A673 (cell line): ENCODE measurements at regions not wholly inside any gene's neighbourhood (a gene's known extent, or its start where the extent isn't known, plus 50 kb on each side); places are given as distances from the start of the nearest gene placed in this dataset.

Experiments used
- BruUV-seq: library from RNA; stranded (reverse); fragments of 400-500 nt; replicated peaks from 2 replicates; lab custom pipeline; 2021; lab: Mats Ljungman, UMichigan
- CTCF ChIA-PET: fragments of 300-600 bp; sonication (Branson Sonifier 250); formaldehyde crosslinking; loops from one replicate; lab custom pipeline; 2022; ENCODE audit warnings: antibody characterized with exemption; lab: Charles Lee
- POLR2A ChIA-PET: fragments of 300-600 bp; sonication (Branson Sonifier 250); formaldehyde crosslinking; loops from one replicate; lab custom pipeline; 2022; ENCODE audit warnings: antibody characterized with exemption; ENCODE audit not compliant: low non-redundant PET; lab: Charles Lee
- DNase-seq: peaks from one replicate; pipeline ENCODE4 v3.0.0-alpha.2; 2015; ENCODE audit warnings: low spot score
- H3K27ac ChIP-seq: fragments of 200-600 bp; sonication (generic); 2 replicates; pipeline ENCODE4 v1.5.1; 2016; ENCODE audit warnings: mixed run types, low read depth, mild to moderate bottlenecking, mixed read lengths, antibody characterized with exemption, low read length; ENCODE audit not compliant: poor library complexity, severe bottlenecking
- H3K27me3 ChIP-seq: fragments of 200-600 bp; sonication (generic); replicated peaks from 2 replicates; pipeline ENCODE4 v1.6.1; 2017; ENCODE audit warnings: mixed run types, low read depth, mild to moderate bottlenecking, mixed read lengths, antibody characterized with exemption, low read length; ENCODE audit not compliant: insufficient read depth, poor library complexity
- H3K36me3 ChIP-seq: fragments of 200-600 bp; sonication (generic); 2 replicates; pipeline ENCODE4 v1.6.1; 2016; ENCODE audit warnings: mixed run types, mild to moderate bottlenecking, mixed read lengths, antibody characterized with exemption, low read length; ENCODE audit not compliant: insufficient read depth, poor library complexity, severe bottlenecking
- H3K4me1 ChIP-seq: fragments of 200-600 bp; sonication (generic); 2 replicates; pipeline ENCODE4 v1.6.1; 2017; ENCODE audit warnings: mixed run types, mild to moderate bottlenecking, mixed read lengths, antibody characterized with exemption, low read length; ENCODE audit not compliant: insufficient read depth, poor library complexity, severe bottlenecking
- H3K4me3 ChIP-seq: fragments of 200-600 bp; sonication (generic); 2 replicates; pipeline ENCODE4 v1.5.1; 2016; ENCODE audit warnings: low read depth, mixed run types, mild to moderate bottlenecking, mixed read lengths, low read length; ENCODE audit not compliant: poor library complexity, severe bottlenecking
- H3K9me3 ChIP-seq: fragments of 200-600 bp; sonication (generic); 2 replicates; pipeline ENCODE4 v1.6.1; 2016; ENCODE audit warnings: mixed run types, low read depth, mild to moderate bottlenecking, mixed read lengths, antibody characterized with exemption, low read length; ENCODE audit not compliant: poor library complexity, severe bottlenecking
- CTCF ChIP-seq: fragments of 300-800, 200-600 bp; sonication (generic); conservative IDR thresholded peaks from 2 replicates; pipeline ENCODE4 v1.5.1; 2017; ENCODE audit warnings: low read depth, mild to moderate bottlenecking, antibody characterized with exemption, low read length, moderate library complexity, mixed read lengths
- EZH2 ChIP-seq: fragments of 200-600 bp; sonication (generic); IDR thresholded peaks from 2 replicates; pipeline ENCODE4 v1.6.1; 2017; ENCODE audit warnings: borderline replicate concordance, low read depth, mild to moderate bottlenecking, mixed read lengths, antibody characterized with exemption, low read length; ENCODE audit not compliant: poor library complexity, severe bottlenecking
- intact Hi-C: fragments of 100-400 bp; cut with micrococcal nuclease; formaldehyde crosslinking; loops from one replicate; pipeline ENCODE4 v1.10.0; 2022; ENCODE audit not compliant: unreplicated experiment

- Histone ChIP-seq H3K9me3 (no peaks in the 10 kb centered on the region), H3K27me3 (no peaks in the 10 kb centered on the region), H3K4me1 (no peaks in the 10 kb centered on the region), H3K27ac (no peak overlapping the region), H3K4me3 (no peak overlapping the region), H3K36me3 (no peaks in the 10 kb centered on the region)
- CTCF ChIA-PET, result no interaction called here
- intact Hi-C loops, result no loop called here
- POLR2A ChIA-PET, result no interaction called here
- no peak for DNase-seq
- no TSS peak for BruUV-seq
- no peak for TF ChIP-seq CTCF
- no peak for TF ChIP-seq EZH2
Observed at GRCh38 chr10:9505546-9505945, 1451.1 kb downstream of the GATA3 start.

- intact Hi-C loops, result no loop called here
- CTCF ChIA-PET, result no interaction called here
Observed at GRCh38 chr10:9508606-9509005, 1454.1 kb downstream of the GATA3 start.

GRCh38 chr10:9510626-9511025, 1456.1 kb downstream of the GATA3 start:
- ChIA-PET CTCF (no interaction called here), POLR2A (no interaction called here)
- Histone ChIP-seq H3K4me3 (no peak overlapping the region), H3K4me1 (no peaks in the 10 kb centered on the region), H3K27me3 (no peaks in the 10 kb centered on the region), H3K36me3 (no peaks in the 10 kb centered on the region), H3K27ac (no peak overlapping the region), H3K9me3 (no peaks in the 10 kb centered on the region)
- DNase-seq, result no peak
- TF ChIP-seq EZH2, result no peak
- no TSS peak for BruUV-seq
- intact Hi-C loops, result no loop called here

More at GRCh38 chr10:9508606-9509005, 1454.1 kb downstream of the GATA3 start:
- no peaks in the 10 kb centered on the region for H3K4me1 ChIP-seq
- no peak for DNase-seq
- BruUV-seq, result no TSS peak
- H3K27ac ChIP-seq, result no peak overlapping the region
- POLR2A ChIA-PET, result no interaction called here
- H3K4me3 ChIP-seq, result no peak overlapping the region
- TF ChIP-seq CTCF (no peak), EZH2 (no peak)
- no peaks in the 10 kb centered on the region for H3K36me3 ChIP-seq
- H3K27me3 ChIP-seq, result no peaks in the 10 kb centered on the region
- H3K9me3 ChIP-seq, result no peaks in the 10 kb centered on the region

GRCh38 chr10:9515922-9516321, 1461.4 kb downstream of the GATA3 start:
- CTCF ChIA-PET, result no interaction called here
- Histone ChIP-seq H3K36me3 (no peaks in the 10 kb centered on the region), H3K4me1 (no peaks in the 10 kb centered on the region), H3K27me3 (no peaks in the 10 kb centered on the region), H3K9me3 (no peaks in the 10 kb centered on the region), H3K4me3 (no peak overlapping the region), H3K27ac (no peak overlapping the region)
- POLR2A ChIA-PET, result no interaction called here
- intact Hi-C loops, result no loop called here
- no peak for TF ChIP-seq EZH2
- no peak for TF ChIP-seq CTCF
- no TSS peak for BruUV-seq
- no peak for DNase-seq
